HG02623 (cell line): ENCODE measurements at regions not wholly inside any gene's neighbourhood (a gene's known extent, or its start where the extent isn't known, plus 50 kb on each side); places are given as distances from the start of the nearest gene placed in this dataset.

Experiments used
- ATAC-seq: cut with Tn5 transposase; IDR thresholded peaks from one replicate; pipeline ENCODE4 v1.9.1; 2021; ENCODE audit warnings: moderate library complexity; ENCODE audit not compliant: unreplicated experiment

DNA sequence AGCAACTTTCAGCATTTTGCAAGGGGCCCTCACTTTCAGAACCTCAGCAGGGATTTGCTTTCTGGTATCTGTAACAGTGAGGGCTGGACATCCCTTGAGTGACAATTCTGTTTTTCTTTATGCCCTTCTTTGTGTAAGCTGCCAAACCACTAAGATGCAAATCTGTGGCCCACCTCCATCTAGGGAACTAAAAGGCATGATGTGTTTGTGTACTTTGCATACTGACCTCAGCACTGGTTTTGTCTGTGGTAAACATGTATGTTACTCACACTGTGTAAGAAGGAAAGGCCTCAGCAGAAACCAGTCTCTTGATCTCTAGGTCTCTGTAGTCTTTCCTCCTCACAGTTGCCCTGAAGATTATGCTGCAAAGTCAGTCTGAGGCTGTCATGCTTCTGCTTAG is 396.6 kb upstream of the DYNLRB2 start:
- ATAC-seq = peak; percentile 99

DNA sequence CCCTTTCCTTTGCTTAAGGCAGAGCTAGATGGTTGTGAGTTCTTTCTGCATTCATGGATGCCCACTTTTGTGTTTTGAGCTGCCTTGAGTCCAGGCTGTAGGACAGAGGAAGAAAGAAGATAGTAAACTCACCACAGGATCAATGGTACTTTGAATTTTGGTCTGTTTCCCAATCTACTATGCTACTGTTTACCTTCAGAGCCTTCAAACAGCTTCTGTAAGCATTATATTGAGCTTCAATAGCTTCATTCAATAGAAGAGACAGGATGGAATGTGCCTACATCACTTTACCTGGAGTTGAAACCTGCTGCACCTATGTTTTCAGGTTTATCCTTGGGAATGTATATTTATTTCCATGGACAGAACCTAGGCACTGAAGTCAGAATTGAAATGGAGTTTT is 397.9 kb upstream of the DYNLRB2 start:
- ATAC-seq = no peak

DNA sequence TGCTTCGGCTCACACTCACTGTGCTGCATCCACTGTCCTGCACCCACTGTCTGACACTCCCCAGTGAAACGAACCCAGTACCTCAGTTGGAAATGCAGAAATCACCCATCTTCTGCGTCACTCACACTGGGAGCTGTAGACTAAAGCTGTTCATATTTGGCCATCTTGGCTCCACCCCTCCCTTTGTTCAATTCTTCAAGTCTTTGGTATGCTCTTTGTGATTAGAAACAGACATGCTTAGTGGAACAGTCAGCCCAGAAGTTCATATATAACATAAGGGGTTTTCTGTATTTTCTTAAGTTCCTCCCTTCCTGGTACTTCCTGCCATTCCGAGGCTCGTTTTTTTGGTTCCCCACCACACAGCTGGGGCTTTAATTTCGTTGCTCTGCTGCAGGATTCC is 398.5 kb upstream of the DYNLRB2 start:
- no peak for ATAC-seq

DNA sequence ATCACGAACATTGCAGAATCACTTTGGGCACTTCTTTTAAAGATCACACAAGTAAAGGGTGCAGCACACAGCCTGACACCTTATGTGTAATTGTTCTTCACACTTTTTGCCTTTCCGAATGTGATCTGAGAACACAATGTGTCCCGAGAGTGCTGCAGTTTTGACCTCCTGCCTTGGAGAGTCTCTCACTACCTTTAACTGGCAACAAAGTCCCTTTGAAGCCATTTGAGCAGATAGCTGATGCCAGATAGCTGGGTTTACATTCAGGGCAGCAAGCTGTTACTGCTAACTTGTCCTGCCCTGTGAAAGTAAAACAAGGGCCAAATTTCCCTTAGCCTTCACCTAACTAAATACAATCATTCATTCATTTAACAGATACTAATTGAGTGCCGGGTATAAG is 411.0 kb upstream of the DYNLRB2 start:
- no peak for ATAC-seq

DNA sequence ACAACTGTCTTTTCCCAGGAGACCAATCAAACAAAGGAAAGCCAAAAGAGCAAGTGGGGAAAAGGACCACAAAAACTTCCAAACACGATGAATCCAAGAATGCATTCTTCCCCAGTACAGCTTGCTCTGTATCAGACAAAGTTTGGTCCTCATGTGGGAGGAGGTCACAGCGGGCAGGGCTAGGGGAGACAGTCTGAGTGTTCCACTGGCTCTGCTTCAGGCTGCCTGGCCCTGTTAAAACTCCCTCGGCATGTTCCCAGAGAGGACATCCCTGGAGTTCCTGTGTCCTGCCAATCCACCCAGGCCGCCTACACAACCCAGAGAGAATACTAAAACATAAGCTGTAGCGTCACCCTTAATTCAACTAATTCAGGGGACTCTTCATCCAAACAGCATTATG is 415.1 kb upstream of the DYNLRB2 start:
- no peak for ATAC-seq

DNA sequence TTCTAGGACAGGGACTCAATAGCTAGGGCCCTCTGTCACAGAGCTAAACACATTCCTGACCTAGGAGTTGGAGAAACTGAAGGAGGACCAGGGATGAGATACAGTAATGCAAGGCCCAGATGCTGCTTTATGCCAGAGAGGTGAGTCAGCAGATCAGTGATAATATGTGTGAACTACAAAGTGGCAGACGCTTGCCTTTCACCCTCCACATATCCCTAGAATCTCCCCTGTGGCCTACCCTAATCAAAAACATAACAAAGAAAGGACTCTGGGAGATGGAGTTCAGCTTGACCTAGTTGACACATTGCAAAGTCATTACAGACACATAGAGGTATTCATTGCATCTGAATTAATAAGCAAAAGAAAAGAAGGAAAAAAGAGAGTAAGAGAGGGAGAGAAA is 417.6 kb upstream of the DYNLRB2 start:
- no peak for ATAC-seq

DNA sequence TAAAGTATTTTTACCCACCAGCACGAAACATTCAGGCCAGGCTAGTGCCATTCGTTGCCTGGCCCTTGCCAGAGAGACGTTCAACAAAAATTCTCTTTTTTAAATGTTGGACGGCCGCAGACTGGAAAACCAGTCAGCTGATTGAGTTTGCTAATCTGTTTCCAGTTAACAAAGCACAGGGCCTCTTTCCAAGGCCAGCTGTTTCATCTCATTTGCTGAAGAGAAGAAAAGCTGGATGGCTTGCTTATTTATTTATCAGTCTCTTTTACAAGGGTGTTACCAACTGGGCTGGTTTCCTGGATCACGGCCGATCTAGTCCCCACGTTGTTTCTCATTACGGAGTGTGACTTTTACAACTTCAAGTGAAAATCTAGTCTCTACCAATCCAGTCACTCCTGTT is 418.7 kb upstream of the DYNLRB2 start:
- ATAC-seq = no peak

DNA sequence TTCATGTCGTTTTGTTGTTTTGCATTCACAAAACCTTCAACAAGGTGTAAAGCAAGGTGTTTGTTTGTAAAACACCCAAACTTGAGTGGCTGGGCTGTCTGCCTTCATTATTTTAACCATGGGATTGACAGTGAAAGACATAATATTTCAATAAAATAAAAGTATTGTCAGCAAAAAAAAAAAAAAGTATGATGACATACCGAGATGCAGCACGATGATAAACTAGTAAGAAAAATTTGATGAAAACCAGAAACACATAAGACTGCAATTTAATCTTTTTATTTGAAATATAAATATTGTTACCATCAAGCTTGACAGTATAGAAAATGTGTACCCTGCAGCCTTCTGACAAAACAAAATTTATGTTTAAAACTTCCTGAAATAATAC is 419.3 kb upstream of the DYNLRB2 start:
- ATAC-seq = no peak

DNA sequence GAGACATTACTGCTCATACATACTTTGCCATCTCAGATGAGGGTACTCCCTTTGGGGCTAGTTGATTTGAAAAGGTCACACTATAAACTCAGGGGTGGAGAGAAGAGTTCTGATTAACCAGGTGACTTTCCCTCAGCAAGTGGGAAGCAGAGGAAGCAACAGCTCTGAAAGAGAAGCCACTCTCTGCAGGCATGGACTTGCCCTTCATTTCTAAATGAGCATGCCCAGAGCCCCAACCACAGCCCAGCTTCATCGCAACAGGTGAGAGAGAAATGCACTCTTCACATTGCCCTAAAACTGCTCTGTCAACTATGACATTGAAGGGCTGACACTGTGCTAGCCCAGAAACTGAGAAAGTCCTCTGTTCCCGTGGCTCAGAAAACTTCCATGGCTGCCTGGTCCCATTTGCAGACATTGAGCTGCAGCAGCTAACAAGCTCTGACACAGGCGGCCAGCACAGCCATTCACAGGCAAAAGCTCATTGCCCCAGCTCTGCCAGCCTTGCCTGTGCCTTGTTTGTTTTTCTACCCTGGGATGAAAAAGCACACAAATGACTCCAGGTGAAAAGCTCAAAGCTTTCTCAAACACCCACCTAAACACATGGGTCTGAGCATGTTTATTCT is 419.8 kb upstream of the DYNLRB2 start:
- no peak for ATAC-seq

DNA sequence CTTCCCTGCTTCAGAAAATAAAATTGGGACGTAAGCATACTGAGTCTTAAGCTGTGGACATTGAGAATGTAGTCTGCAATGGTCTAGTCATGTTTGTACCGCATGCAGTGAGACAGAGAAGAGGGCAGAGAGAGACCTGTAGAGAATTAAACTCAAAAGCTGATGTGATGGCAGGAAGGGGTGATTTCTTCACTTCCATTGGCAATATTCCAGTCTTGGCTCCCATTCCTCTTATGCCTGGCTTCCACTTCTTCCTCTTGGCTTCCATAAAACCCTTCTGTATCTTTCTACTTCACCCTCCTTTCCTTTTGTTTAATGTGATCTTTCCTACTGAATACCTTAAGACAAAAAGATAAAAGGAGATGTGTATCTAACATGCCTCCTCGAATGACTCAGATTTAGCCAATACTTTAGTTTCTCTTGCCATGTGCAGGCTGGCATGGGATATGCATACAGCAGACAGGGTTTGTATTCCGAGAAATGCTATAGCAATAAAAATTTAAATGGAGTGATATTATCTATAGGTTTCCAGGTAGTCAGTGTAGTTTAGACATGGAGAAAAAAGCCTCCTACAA is 423.1 kb upstream of the DYNLRB2 start:
- ATAC-seq = no peak

DNA sequence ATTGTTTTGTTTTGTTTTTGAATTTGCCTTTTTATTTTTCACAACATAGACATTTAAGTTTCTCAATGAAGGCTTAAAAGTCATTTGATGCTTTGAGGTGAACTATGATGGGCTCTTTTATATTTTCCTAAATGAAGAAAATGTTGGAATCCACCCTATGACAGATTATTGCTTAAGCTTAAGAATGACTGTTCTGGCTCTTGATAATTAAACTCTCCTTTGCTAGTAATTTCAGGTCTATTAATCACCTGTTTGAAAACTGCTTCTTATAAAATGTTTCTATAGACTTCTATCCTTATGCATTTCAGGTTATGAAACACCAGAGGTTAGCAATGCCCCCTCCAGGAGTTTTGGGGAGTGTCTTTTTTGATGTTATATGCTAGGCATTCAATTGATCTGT is 424.1 kb upstream of the DYNLRB2 start:
- ATAC-seq = no peak

DNA sequence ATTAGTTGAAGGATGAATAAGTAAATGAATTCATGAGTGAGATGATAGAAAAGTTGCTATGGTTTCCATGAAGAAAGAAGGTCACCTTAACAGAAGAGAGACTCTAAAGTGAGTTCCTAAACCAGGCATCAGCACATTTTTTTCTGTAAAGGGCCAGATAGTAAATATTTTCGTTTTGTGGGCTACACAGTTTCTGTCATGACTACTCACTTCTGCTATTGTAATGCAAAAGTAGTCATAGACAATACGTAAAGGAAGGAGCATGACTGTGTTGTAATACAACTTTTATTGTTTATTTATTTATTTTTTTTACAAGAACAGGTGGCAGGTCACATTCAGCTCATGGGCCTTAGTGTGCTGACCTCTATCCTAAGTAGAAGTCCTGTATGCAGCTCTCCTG is 426.1 kb upstream of the DYNLRB2 start:
- ATAC-seq = no peak

DNA sequence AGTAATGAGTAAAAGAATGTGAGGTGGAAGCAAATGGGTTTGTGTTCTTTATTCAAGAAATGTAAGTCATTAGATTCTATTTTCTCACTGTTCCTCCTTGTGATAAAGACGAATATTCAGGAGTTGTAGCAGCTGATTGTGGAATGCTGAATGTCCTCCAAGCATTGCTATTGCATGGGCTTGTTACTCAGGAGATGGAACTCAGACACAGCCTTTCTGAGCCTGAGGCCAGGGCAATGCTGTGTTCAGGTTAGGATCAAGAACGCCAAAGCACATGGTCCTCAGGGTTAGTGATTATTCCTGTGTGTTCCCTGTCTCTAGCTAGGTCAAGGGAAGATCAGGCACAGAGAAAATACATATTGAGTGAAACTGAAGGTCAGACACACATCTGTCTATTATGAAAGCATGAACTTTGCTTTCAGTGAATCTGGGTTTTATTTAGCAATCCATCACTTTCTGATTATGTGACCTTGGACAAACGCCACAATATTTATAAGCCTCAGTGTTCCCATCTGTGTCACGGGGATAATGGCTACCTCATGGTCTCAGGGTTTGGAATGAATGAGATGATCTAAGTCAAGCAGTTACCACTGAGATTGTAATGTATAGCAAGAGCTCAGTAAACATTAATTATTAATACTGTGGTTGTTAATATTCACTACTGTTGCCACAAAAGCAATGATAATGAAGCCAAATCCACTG is 426.8 kb upstream of the DYNLRB2 start:
- no peak for ATAC-seq

DNA sequence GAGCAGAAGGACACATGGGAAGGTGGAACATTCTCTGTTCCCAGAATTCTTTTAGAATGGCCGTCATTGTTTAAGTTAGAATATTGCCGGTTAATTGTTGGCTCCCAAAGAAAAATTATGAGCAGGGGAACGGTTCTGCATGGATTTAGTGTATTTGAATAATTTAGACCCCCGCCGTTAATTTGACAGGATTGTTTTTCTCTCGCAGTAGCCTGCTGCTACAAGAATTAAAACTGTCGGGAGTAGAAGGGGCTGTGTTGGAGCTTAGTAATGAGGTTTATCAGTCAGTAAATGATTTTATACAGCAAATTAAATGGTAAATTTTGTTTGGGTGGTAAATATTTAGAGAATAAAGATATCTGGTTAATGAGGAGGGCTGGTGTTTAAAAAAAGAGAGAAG is 431.2 kb upstream of the DYNLRB2 start:
- ATAC-seq = no peak

DNA sequence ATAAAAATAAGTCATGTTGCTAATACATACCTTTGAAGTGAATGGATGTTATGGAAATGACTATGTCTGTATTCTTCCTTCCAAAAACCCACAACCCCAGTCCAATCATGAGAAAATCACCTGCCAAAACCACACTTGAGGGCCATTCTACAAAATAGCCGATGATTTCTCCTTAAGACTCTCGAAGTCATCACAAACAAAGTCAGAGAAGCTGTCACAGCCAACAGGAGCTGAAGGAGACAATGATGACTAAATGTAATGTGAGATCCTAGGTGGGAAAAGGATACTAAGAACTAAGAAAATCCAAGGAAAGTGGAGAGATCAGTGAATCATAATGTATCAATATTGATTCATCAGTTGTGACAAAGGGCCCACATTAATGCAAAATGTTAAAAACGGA is 432.9 kb upstream of the DYNLRB2 start:
- ATAC-seq = no peak

DNA sequence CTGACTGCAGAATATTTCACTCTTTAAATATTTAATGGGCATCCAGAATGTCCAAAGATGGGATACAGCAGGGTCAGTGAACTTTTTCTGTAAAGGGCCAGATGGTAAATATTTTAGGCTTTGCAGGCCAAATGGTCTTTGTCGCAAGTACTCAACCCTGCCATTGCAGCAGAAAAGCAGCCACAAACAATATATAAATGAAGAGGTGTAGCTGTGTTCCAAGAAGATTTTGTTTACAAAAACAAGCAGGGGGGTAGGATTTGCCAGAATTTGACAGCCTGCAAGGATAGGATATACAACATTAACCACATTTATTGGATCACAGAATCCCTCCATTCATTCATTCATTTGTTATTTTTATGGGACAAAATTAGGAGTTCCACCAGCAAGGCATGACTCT is 435.0 kb upstream of the DYNLRB2 start:
- no peak for ATAC-seq

DNA sequence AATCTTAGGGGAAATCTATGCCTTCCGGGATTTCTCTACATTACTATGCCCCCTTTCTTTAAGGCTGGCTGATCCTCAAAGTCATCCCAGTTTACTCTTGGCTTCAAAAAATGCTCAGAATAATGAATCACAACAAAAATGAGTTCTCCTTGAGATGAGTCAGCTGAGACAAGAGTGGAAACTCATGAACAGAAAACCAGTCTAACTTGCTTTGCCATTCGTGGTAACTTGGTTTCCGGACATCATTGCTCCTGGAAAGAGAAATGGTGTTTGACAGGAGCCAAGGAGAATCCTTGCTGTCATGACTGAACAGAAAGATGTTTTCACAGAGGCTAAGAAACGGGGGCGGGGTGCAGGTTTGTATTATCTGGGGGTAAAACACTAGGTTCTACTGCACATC is 435.6 kb upstream of the DYNLRB2 start:
- ATAC-seq = no peak

DNA sequence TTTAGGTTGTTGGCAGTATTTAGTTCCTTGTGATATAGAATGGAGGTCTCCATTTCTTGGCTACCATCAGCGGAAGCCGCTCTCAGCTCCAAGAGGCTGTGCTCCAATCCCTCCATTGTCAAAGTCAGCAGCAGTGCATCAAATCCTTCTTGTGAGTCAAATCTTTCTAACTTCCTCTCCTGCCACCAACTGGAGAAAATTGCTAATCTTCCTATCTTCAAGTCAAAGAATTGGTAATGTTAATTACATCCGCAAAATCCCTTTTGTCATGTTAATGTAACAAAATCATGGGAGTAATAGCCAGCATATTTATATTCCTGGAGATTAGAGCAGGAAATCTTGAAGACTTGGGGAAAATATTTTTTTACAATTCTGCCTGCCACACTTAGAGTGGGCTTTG is 436.4 kb upstream of the DYNLRB2 start:
- ATAC-seq = no peak

DNA sequence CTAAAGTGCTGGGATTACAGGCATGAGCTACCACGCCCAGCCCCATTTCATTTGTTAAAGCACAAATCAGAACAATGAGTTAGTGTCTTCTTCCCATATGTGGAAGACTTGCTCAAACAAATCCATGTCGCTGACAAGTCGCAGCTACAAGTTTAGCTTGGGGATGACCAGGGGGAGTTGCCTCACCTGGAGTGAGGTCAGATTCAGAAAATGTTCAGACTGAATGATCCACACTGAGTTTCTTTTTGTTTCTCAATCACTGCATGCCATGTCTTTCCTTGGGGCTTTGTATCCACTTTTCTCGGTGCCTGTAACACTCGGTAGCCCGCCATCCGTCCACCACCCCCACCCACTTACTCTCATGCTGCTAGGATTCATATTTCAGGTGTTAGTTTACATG is 437.3 kb upstream of the DYNLRB2 start:
- no peak for ATAC-seq

DNA sequence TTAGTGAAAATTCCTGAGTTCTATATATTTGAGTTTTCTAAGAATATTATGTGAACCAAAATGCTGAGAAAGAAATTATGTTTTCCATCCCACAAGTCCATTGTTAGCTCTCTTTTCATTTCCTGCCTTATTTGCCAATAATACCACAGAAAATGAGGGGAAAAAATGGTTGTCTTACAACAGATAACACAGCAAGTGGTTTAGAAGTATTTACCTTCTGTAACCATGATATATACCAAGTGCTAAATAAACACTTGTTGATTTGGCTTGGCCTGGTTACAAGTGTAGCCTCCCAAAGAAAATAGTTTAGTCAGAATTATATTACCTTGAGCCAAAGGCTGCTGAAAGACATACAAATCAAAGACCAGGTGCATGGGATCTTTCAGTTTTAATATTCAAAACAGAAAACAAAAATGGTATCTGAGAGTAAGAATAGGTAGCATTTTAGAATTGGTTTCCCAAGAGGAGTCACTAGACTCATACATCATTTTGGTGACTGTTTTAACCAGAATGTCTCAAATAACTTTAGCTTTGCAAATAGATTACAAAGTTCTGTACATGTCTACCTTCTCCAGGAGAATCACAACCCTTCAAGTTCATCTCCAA is 439.8 kb upstream of the DYNLRB2 start:
- no peak for ATAC-seq

DNA sequence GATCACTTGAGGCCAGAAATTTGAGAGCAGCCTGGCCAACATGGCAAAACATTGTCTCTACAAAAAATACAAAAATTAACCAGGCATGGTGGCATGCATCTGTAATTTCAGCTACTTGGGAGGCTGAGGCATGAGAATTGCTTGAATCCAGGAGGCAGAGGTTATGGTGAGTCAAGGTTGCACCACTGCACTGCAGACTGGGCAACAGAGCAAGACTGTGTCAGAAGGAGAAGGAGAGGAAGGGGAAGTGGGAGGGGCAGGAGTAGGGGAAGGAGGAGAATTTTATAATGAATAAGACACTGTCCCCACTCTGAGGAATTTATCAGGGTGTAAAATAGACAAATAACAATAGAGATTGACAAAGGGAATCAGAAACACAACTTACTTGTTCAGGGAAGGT is 440.6 kb upstream of the DYNLRB2 start:
- no peak for ATAC-seq

DNA sequence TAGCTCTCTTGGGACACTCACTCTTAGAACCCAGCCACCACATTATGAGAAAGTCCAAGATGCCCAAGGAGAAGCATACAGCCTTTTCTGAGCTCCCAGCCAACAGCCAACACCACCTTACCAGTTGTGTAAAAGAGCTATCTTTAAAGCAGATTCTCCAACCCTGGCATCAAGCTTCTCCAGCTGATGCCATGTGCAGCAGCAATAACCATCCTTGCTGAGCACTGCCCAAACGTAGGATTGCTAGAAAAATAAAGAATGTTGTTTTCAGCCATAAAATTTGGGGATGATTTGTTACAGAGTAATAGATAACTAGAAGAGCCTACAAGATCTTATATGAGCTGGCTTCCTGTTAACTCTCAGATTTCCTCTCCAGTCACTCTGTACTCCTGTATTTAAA is 443.7 kb upstream of the DYNLRB2 start:
- ATAC-seq = no peak
